Choroid plexus epithelial cell (primary cell): ENCODE measurements at regions not wholly inside any gene's neighbourhood (a gene's known extent, or its start where the extent isn't known, plus 50 kb on each side); places are given as distances from the start of the nearest gene placed in this dataset.
"Not testable (repeated sequence)": the region's sequence is repeated elsewhere in the genome, so short reads cannot be mapped to it uniquely, and the experiment has no call there.

Source experiments
- DNase-seq: peaks from one replicate; pipeline ENCODE4 v3.0.0-alpha.2; 2010; ENCODE audit warnings: low read depth
- H3K4me3 ChIP-seq: 2 replicates; pipeline ENCODE4 v1.5.1; 2011; ENCODE audit warnings: low read depth, mild to moderate bottlenecking, control low read depth, low read length, moderate library complexity
- TF ChIP-seq, protein P1 (sequence below): conservative IDR thresholded peaks from 2 replicates; pipeline ENCODE4 v1.5.1; 2011; ENCODE audit warnings: low read depth, mild to moderate bottlenecking, control low read depth, inconsistent platforms, low read length, moderate library complexity

DNA sequence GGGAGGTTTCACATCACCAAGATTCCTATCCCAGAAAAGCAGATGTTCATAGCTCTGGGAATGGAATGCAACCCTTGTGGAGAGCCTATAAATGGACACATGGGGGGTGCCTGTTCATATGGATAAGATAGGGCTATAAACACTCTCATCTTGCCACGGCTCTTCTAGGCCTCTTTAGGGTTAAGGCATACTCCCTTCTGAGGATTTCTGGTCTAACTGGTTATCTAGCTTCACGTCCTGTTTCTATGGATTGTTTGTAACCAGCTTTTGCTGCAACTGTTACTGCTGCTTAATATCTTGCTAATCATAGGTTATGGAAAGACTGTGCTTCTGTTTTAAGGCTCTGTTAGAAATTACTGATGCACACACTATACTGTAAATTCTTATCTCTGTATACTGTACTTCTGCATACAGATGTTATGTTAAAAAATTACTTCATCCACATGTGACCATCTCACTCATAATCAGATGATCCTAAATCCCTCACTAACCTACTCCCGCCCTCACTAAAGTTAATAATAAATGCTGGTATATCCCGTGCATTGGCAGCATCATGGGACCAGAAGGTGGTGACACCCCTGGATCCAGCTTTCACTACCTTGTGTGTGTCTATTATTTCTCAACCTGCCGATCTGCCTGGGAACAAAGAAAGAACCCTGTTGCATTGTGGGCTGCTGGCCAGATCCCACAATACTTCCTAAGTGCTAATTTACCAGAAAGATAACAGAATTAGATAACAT is 68.7 kb downstream of the PRKAB2 start:
- not testable (repeated sequence) for DNase-seq, H3K4me3 ChIP-seq

DNA sequence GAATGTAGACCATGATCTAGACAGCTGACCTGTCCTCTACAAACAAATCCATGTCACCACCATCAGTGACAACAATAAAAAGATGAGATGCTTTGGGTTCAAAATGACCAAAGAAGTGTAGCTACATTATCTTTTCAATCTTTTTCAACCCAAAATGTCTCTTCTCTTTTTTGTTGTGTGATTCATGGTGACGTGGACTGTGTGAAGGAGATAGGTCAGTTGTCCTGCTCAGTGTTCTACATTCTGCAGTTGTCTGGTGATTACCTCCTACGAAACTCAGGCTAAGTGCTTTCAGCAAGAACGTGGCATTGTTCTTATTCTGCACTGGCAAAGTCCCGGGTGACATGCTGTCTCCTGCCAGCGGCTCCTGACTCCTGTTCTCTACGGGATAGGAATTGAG is 73.1 kb downstream of the PRKAB2 start:
- TF ChIP-seq, protein P1, sequence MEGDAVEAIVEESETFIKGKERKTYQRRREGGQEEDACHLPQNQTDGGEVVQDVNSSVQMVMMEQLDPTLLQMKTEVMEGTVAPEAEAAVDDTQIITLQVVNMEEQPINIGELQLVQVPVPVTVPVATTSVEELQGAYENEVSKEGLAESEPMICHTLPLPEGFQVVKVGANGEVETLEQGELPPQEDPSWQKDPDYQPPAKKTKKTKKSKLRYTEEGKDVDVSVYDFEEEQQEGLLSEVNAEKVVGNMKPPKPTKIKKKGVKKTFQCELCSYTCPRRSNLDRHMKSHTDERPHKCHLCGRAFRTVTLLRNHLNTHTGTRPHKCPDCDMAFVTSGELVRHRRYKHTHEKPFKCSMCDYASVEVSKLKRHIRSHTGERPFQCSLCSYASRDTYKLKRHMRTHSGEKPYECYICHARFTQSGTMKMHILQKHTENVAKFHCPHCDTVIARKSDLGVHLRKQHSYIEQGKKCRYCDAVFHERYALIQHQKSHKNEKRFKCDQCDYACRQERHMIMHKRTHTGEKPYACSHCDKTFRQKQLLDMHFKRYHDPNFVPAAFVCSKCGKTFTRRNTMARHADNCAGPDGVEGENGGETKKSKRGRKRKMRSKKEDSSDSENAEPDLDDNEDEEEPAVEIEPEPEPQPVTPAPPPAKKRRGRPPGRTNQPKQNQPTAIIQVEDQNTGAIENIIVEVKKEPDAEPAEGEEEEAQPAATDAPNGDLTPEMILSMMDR: no peak
- no peak overlapping the region for H3K4me3 ChIP-seq
- DNase-seq: no peak

DNA sequence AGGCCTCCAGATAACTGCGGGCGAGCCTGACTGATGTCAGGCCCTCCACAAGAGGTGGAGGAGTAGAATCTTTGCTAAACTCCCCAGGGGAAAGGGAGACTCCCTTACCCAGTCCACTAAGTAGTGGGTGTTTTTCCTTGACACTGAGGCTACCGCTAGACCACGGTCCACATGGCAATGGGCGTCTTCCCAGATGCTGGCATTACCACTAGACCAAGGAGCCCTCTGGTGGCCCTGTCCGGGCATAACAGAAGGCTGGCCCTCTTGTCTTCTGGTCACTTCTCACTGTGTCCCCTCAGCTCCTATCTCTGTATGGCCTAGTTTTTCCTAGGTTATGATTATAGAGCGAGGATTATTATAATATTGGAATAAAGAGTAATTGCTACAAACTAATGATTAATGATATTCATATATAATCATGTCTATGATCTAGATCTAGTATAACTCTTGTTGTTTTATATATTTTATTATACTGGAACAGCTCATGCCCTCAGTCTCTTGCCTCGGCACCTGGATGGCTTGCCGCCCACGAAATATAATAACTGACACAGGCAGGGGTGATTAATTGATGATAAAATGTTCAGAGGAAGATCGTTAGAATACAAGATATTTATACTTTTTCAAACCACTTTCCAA is 73.8 kb downstream of the PRKAB2 start:
- H3K4me3 ChIP-seq: not testable (repeated sequence)
- TF ChIP-seq, protein P1: peak; percentile 51
- DNase-seq: peak; percentile 26

DNA sequence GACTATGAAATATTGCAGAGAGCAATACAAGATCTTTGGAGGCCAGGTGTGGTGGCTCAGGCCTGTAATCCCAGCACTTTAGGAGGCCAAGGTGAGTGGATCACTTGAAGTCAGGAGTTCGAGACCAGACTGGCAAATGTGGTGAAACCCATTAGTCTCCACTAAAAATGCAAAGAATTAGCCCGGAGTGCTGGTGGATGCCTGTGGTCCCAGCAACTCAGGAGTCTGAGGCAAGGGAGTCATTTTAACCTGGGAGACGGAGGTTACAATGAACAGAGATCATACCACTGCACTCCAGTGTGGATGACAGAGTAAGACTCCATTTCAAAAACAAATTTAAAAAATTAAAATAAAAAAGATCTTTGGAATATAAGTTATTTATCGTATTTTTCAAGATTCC is 76.6 kb downstream of the PRKAB2 start:
- no peak for DNase-seq
- TF ChIP-seq, protein P1: no peak
- H3K4me3 ChIP-seq: no peak overlapping the region

DNA sequence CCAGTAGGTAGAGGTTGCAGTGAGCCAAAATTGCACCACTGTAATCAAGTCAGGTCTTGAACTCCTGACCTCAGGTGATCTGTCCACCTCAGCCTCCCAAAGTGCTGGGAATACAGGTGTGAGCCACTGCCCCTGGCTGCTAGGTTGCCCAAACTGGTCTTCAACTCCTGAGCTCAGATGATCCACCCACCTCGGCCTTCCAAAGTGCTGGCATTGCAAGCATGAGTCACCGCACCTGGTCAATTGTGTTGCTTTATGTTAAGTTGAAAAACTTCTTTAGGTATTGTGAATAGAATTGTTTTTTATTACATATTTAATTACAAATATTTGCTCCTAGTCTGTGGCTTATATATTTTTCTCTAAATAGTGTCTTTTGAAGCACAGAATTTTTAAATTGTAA is 80.5 kb downstream of the PRKAB2 start:
- no peak overlapping the region for H3K4me3 ChIP-seq
- DNase-seq: no peak
- TF ChIP-seq, protein P1: no peak

DNA sequence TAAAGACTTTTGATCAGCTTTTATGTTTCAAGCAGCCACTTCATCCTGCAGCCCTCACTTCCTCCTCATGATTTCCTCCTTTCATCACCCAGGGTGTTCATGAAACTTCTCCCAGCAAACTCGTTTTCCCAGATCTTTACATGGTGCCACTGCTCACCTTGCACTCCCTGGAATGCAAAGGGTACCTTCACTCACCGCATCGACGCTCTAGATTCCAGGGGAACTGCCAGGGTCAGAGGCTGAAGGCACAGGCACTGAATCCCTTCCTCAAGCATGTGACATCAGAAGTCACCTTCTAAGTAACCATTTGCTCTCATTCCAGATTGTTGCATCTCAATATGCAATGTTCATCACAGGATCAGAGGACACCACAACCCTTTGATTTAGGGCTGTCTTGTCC is 82.8 kb downstream of the PRKAB2 start:
- no peak overlapping the region for H3K4me3 ChIP-seq
- no peak for DNase-seq
- TF ChIP-seq, protein P1: no peak

DNA sequence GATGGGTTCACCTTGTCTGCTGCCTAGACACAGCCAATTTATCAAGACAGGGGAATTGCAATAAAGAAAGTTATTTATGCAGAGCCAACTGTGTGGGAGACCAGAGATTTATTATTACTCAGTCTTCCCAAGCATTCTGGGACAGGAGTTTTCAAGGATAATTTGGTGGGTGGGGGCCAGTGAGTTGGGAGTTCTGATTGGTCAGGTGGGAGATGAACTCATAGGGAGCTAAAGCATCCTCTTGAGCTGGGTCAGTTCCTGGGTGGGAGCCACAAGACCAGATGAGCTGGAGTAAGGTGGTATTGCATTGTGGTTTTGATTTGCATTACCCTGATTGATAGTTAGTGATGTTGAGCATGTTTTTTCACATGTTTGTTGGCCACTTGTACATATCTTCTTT is 86.1 kb downstream of the PRKAB2 start:
- TF ChIP-seq, protein P1: no peak
- no peak for DNase-seq
- no peak overlapping the region for H3K4me3 ChIP-seq
